Panc1 (cell line): ENCODE measurements at regions not wholly inside any gene's neighbourhood (a gene's known extent, or its start where the extent isn't known, plus 50 kb on each side); places are given as distances from the start of the nearest gene placed in this dataset.

Experiments used
- CTCF ChIP-seq: fragments of 450-650 bp; IDR thresholded peaks from 2 replicates; pipeline ENCODE4 v1.5.1; 2017; ENCODE audit warnings: mild to moderate bottlenecking
- POLR2AphosphoS5 ChIP-seq: IDR thresholded peaks from 2 replicates; pipeline ENCODE4 v1.6.1; 2012; ENCODE audit warnings: mild to moderate bottlenecking, low read depth, low read length, moderate library complexity
- REST ChIP-seq, 2 experiments: IDR thresholded peaks; 2 replicates each; pipeline ENCODE4 v1.6.1; 2011 to 2012; ENCODE audit warnings: low read depth in 2 of 2, control low read depth in 1 of 2, low read length in 1 of 2, mild to moderate bottlenecking in 1 of 2, moderate library complexity in 1 of 2; ENCODE audit not compliant: insufficient read depth in 1 of 2
- TCF7L2 ChIP-seq: IDR thresholded peaks from 2 replicates; pipeline ENCODE4 v1.6.1; 2011; ENCODE audit warnings: mild to moderate bottlenecking, low read depth, low read length, inconsistent platforms

- TF ChIP-seq POLR2AphosphoS5 (no peak), CTCF (no peak), TCF7L2 (no peak), REST (IDR thresholded peaks at IDR 0.05; ENCODE audit: insufficient read depth in 1 of 2, low read depth in 2 of 2, low read length in 1 of 2) (no peak)
These were observed 1149.1 kb downstream of the VRK1 start for GRCh38 chr14:97946240-97946639.
